ENCODE measurements at regions not wholly inside any gene's neighbourhood (a gene's known extent, or its start where the extent isn't known, plus 50 kb on each side); places are given as distances from the start of the nearest gene placed in this dataset.
"Not testable (repeated sequence)": the region's sequence is repeated elsewhere in the genome, so short reads cannot be mapped to it uniquely, and the experiment has no call there.

GRCh38 chr2:16217741-16218140, 277.4 kb downstream of the MYCN start:
- not testable (repeated sequence) for H3K4me3 Mint-ChIP-seq

GRCh38 chr2:16217291-16217690, 276.9 kb downstream of the MYCN start:
- H3K4me3 Mint-ChIP-seq, result no peak overlapping the region
- H3K27ac Mint-ChIP-seq, result no peak overlapping the region
- H3K4me1 Mint-ChIP-seq, result no peaks in the 10 kb centered on the region
- no peaks in the 10 kb centered on the region for H3K36me3 Mint-ChIP-seq (ENCODE audit: low read depth)
- DNase-seq (no peak), ATAC-seq (no peak)
- H3K9me3 ChIP-seq (ENCODE audit: control insufficient read depth, low read length, poor library complexity, severe bottlenecking), result no peaks in the 10 kb centered on the region
- H3K27me3 Mint-ChIP-seq, result no peaks in the 10 kb centered on the region

More at GRCh38 chr2:16217741-16218140, 277.4 kb downstream of the MYCN start:
- DNase-seq; H3K36me3 Mint-ChIP-seq (ENCODE audit: low read depth); H3K9me3 ChIP-seq (ENCODE audit: control insufficient read depth, low read length, poor library complexity, severe bottlenecking); H3K4me1 Mint-ChIP-seq; H3K27me3 Mint-ChIP-seq; ATAC-seq; H3K27ac Mint-ChIP-seq: not testable (repeated sequence)

- DNase-seq (no peak), ATAC-seq (no peak)
- H3K4me3 Mint-ChIP-seq, result no peak overlapping the region
- no peaks in the 10 kb centered on the region for H3K4me1 Mint-ChIP-seq
- no peak overlapping the region for H3K27ac Mint-ChIP-seq
- no peaks in the 10 kb centered on the region for H3K27me3 Mint-ChIP-seq
- no peaks in the 10 kb centered on the region for H3K36me3 Mint-ChIP-seq (ENCODE audit: low read depth)
- no peaks in the 10 kb centered on the region for H3K9me3 ChIP-seq (ENCODE audit: control insufficient read depth, low read length, poor library complexity, severe bottlenecking)
These were observed 276.2 kb downstream of the MYCN start for GRCh38 chr2:16216558-16216945.

GRCh38 chr2:16215902-16216557, 275.7 kb downstream of the MYCN start:
- DNase-seq (no peak), ATAC-seq (no peak)
- Mint-ChIP-seq H3K4me3 (no peak overlapping the region), H3K4me1 (no peaks in the 10 kb centered on the region), H3K27ac (no peak overlapping the region), H3K27me3 (no peaks in the 10 kb centered on the region), H3K36me3 (ENCODE audit: low read depth) (no peaks in the 10 kb centered on the region)
- H3K9me3 ChIP-seq (ENCODE audit: control insufficient read depth, low read length, poor library complexity, severe bottlenecking), result no peaks in the 10 kb centered on the region

DNA sequence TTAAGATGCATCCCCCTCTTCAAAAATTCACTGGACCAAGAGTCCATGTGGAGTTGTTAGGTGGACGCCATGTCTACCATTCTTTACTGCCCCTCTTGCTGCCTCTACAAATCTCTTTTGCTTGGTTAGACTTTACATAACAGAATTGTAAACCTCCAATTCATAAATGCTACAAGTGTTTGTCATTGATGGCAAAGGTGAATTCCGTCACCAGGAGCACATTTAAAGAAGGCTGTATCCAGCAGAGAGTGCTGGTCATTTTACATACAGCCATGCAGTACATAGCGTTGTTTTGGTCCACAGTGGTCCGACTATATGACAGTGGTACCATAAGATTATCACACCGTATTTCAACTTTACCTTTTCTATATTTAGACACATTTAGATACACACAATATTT, 274.5 kb downstream of the MYCN start:
- no peak for DNase-seq
- Mint-ChIP-seq H3K36me3 (ENCODE audit: low read depth) (no peaks in the 10 kb centered on the region), H3K4me1 (no peaks in the 10 kb centered on the region), H3K27me3 (no peaks in the 10 kb centered on the region), H3K4me3 (no peak overlapping the region), H3K27ac (no peak overlapping the region)
- H3K9me3 ChIP-seq (ENCODE audit: control insufficient read depth, low read length, poor library complexity, severe bottlenecking), result no peaks in the 10 kb centered on the region
- ATAC-seq, result no peak

DNA sequence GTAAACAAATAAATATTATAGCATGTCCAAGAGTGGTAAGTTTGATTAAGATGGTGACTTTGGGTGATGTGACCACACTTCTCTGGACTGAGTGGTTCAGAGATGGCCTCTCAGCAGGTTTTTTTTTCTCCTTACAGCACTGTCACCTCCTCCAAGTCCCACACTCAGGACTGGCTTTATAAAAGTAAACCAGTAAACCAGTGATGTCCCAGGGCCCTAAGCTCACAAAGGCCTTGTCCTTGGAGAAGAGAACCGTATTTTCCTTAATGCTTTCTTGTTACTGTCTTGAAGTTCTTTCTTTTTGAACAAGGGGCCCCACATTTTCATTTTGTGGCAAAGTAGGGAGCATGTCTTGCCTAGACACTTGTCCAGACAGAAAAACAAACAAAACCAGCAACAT, 274.0 kb downstream of the MYCN start:
- H3K36me3 Mint-ChIP-seq (ENCODE audit: low read depth), result no peaks in the 10 kb centered on the region
- H3K4me3 Mint-ChIP-seq, result no peak overlapping the region
- no peaks in the 10 kb centered on the region for H3K27me3 Mint-ChIP-seq
- no peaks in the 10 kb centered on the region for H3K4me1 Mint-ChIP-seq
- ATAC-seq, result no peak
- no peak overlapping the region for H3K27ac Mint-ChIP-seq
- DNase-seq, result no peak
- no peaks in the 10 kb centered on the region for H3K9me3 ChIP-seq (ENCODE audit: control insufficient read depth, low read length, poor library complexity, severe bottlenecking)

GRCh38 chr2:16212321-16212720, 272.0 kb downstream of the MYCN start:
- no peaks in the 10 kb centered on the region for H3K27me3 Mint-ChIP-seq
- DNase-seq (no peak), ATAC-seq (no peak)
- no peak overlapping the region for H3K4me3 Mint-ChIP-seq
- no peaks in the 10 kb centered on the region for H3K9me3 ChIP-seq (ENCODE audit: control insufficient read depth, low read length, poor library complexity, severe bottlenecking)
- no peaks in the 10 kb centered on the region for H3K36me3 Mint-ChIP-seq (ENCODE audit: low read depth)
- H3K4me1 Mint-ChIP-seq, result no peaks in the 10 kb centered on the region
- H3K27ac Mint-ChIP-seq, result no peak overlapping the region

DNA sequence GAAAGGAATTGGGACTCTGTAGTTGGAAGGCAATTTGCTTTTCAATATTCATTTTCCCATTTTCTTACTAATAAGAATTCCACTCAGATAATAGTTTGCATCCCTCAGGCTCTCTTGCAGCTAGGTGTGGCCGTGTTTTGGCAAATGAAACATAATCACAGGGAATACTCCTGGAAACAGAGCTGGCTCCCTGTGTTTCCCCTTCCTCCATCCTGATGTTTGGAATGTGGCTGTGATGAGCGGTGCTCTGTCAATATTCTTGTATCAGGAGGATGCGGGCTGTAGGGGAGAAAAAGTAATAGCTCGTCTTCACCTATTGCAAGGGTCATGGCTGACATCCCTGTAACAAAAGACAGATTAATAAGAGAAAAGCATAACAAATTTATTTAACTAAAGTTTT, 271.0 kb downstream of the MYCN start:
- DNase-seq, result no peak
- no peaks in the 10 kb centered on the region for H3K9me3 ChIP-seq (ENCODE audit: control insufficient read depth, low read length, poor library complexity, severe bottlenecking)
- Mint-ChIP-seq H3K4me3 (no peak overlapping the region), H3K27me3 (no peaks in the 10 kb centered on the region), H3K36me3 (ENCODE audit: low read depth) (no peaks in the 10 kb centered on the region), H3K4me1 (no peaks in the 10 kb centered on the region), H3K27ac (no peak overlapping the region)
- no peak for ATAC-seq

DNA sequence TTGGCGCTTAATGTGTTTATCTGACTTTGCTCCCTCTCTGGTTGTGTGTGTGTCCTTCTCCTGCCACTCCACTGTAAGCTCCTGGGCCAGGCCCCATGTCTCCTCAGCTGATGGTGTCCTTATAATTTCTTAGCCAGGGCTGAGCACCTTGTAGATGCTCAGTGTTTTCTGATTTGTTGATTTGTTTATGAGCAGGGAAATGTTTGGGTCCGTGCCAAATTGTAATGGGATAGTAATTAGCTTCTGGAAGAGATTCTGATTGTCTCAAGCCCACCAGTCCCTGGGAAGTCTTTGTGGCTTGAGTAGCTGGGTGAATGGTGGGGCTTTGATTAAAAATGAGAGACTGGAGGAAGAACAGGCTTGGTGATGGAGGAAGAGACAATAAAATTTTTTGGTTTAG, 270.5 kb downstream of the MYCN start:
- DNase-seq, result no peak
- H3K4me3 Mint-ChIP-seq, result no peak overlapping the region

DNA sequence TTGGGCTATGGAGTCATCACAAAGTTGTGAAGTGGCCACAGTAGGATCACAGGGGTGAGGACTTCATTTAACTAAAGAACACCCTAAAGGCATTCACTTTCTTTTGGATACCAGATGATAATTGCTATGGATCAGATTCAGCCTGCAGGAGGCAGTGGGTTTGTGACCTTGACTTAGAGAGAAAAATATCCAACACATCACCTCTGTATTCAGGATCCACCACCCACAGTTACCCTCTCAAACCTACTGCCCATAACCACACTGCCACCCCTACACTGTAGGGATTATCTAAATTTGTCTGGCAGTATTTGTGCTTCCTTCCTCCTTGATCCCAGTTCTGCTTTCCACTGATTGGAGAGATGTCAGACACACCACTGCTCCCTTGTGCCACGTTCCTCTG, 269.4 kb downstream of the MYCN start:
- no peak overlapping the region for H3K27ac Mint-ChIP-seq
- no peaks in the 10 kb centered on the region for H3K36me3 Mint-ChIP-seq (ENCODE audit: low read depth)
- no peaks in the 10 kb centered on the region for H3K9me3 ChIP-seq (ENCODE audit: control insufficient read depth, low read length, poor library complexity, severe bottlenecking)
- no peaks in the 10 kb centered on the region for H3K27me3 Mint-ChIP-seq
- no peaks in the 10 kb centered on the region for H3K4me1 Mint-ChIP-seq
- ATAC-seq (no peak), DNase-seq (no peak)
- no peak overlapping the region for H3K4me3 Mint-ChIP-seq

More for the DNA sequence above, 270.5 kb downstream of the MYCN start:
- H3K9me3 ChIP-seq (ENCODE audit: control insufficient read depth, low read length, poor library complexity, severe bottlenecking), result no peaks in the 10 kb centered on the region
- no peaks in the 10 kb centered on the region for H3K27me3 Mint-ChIP-seq
- ATAC-seq, result no peak
- H3K36me3 Mint-ChIP-seq (ENCODE audit: low read depth), result no peaks in the 10 kb centered on the region
- H3K4me1 Mint-ChIP-seq, result no peaks in the 10 kb centered on the region
- H3K27ac Mint-ChIP-seq, result no peak overlapping the region

DNA sequence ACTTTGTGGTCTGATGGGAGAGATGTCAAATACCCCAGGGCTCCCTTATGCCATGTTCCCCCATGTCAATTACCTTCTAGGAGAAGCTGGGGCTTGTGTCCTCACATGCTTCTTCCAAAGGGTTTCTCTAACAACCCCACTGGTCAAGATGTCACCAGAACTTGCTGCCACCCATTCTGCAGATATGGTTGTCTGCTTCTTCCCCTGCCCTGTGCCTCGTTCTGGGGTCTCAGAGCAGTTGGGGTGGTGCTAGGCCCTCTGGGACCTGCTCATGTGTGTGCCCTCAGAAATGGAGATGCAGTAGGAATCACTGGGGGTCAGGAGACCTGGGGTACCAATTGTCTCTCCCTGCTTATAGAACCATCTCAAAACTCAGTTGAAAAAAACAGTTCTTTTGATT, 268.6 kb downstream of the MYCN start:
- ATAC-seq, result no peak
- no peak for DNase-seq
- no peaks in the 10 kb centered on the region for H3K9me3 ChIP-seq (ENCODE audit: control insufficient read depth, low read length, poor library complexity, severe bottlenecking)
- H3K36me3 Mint-ChIP-seq (ENCODE audit: low read depth), result no peaks in the 10 kb centered on the region
- no peak overlapping the region for H3K4me3 Mint-ChIP-seq
- H3K27ac Mint-ChIP-seq, result no peak overlapping the region
- H3K27me3 Mint-ChIP-seq, result no peaks in the 10 kb centered on the region
- no peaks in the 10 kb centered on the region for H3K4me1 Mint-ChIP-seq

DNA sequence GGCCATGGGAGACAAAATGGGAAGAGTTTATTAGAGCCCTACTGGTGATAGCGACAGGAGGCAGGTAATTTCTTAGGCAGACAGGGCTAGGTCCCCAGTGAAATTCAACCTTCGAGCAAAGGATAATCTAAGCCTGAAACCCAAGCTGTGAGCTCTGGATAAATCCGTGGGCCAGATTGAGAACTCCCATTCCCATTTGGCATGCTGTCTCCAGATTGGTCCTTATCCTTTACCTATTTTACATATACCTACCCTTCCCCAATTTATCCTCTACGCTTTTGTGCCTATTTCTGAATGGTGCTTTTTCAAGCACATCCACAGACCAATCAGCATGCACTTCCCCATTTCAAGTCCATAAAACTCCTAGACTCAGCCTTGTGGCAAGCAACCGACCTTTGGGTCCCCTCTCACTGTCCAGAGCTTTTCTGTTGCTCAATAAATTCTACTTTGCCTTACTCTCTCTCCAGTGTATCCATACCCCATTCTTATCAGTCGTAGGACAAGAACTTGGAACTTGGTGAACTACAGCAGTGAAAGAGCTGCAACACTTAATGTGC, 268.0 kb downstream of the MYCN start:
- no peak for ATAC-seq
- Mint-ChIP-seq H3K4me1 (no peaks in the 10 kb centered on the region), H3K27me3 (no peaks in the 10 kb centered on the region), H3K36me3 (ENCODE audit: low read depth) (no peaks in the 10 kb centered on the region), H3K27ac (no peak overlapping the region), H3K4me3 (no peak overlapping the region)
- no peaks in the 10 kb centered on the region for H3K9me3 ChIP-seq (ENCODE audit: control insufficient read depth, low read length, poor library complexity, severe bottlenecking)
- no peak for DNase-seq

DNA sequence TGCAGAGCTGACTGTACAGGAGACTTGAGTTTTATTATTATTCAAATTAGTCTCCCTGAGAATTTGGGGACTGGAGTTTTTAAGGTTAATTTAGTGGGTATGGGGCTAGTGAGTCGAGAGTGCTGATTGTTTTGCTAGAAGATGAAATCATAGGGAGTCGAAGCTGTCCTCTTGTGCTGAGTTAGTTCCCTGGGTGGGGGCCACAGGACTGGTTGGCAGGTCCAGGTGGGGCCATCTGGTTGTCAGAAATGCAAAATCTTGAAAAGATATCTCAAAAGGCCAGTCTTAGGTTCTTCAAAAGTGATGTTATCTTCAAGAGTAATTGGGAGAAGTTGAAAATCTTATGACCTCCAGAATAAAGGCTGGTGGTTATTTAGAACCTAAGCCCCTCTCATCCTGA, 267.3 kb downstream of the MYCN start:
- DNase-seq (no peak), ATAC-seq (no peak)
- H3K4me3 Mint-ChIP-seq, result no peak overlapping the region
- no peak overlapping the region for H3K27ac Mint-ChIP-seq
- H3K4me1 Mint-ChIP-seq, result no peaks in the 10 kb centered on the region
- no peaks in the 10 kb centered on the region for H3K9me3 ChIP-seq (ENCODE audit: control insufficient read depth, low read length, poor library complexity, severe bottlenecking)
- no peaks in the 10 kb centered on the region for H3K36me3 Mint-ChIP-seq (ENCODE audit: low read depth)
- H3K27me3 Mint-ChIP-seq, result no peaks in the 10 kb centered on the region

- DNase-seq (no peak), ATAC-seq (no peak)
- H3K27ac Mint-ChIP-seq, result no peak overlapping the region
- no peaks in the 10 kb centered on the region for H3K36me3 Mint-ChIP-seq (ENCODE audit: low read depth)
- H3K4me3 Mint-ChIP-seq, result no peak overlapping the region
- no peaks in the 10 kb centered on the region for H3K4me1 Mint-ChIP-seq
- H3K9me3 ChIP-seq (ENCODE audit: control insufficient read depth, low read length, poor library complexity, severe bottlenecking), result no peaks in the 10 kb centered on the region
- no peaks in the 10 kb centered on the region for H3K27me3 Mint-ChIP-seq
These were observed 266.8 kb downstream of the MYCN start for GRCh38 chr2:16207151-16207550.

Measured in T-helper 17 cell (primary cell).